Body of pancreas (tissue), 4 donors: ENCODE measurements at regions not wholly inside any gene's neighbourhood (a gene's known extent, or its start where the extent isn't known, plus 50 kb on each side); places are given as distances from the start of the nearest gene placed in this dataset.

Source experiments
- ATAC-seq: fragments of 150-250 bp; one replicate; pipeline ENCODE4 v1.9.1; 2016
- DNase-seq, 4 donors: peaks; one replicate each; pipeline ENCODE4 v3.0.0-alpha.2; 2019
- H3K27ac ChIP-seq, 4 donors: fragments of 200-600 bp; sonication (generic); 1 replicate in 3 of 4; 2 replicates in 1 of 4; pipeline versions ENCODE4 v1.5.1 to v1.6.1; 2016 to 2019; ENCODE audit warnings: mild to moderate bottlenecking in 1 of 4, mixed read lengths in 1 of 4, moderate library complexity in 1 of 4
- H3K27me3 ChIP-seq, 2 donors: fragments of 200-600 bp; sonication (generic); one replicate each; pipeline ENCODE4 v1.6.0; 2016; ENCODE audit warnings: mild to moderate bottlenecking in 1 of 2
- H3K36me3 ChIP-seq, 2 donors: fragments of 200-600 bp; sonication (generic); replicated peaks in 1 of 2; 2 replicates each; pipeline ENCODE4 v1.5.1; 2016; ENCODE audit warnings: low read depth in 2 of 2; ENCODE audit not compliant: insufficient read depth in 1 of 2
- H3K4me1 ChIP-seq: fragments of 200-600 bp; sonication (generic); one replicate; pipeline ENCODE4 v1.6.0; 2016
- H3K4me3 ChIP-seq, 2 donors: fragments of 200-600 bp; sonication (generic); 1 replicate in 1 of 2; 2 replicates in 1 of 2; pipeline ENCODE4 v1.5.1; 2016 to 2019
- H3K9me3 ChIP-seq, 3 donors: fragments of 200-600 bp; sonication (generic); 1 replicate in 2 of 3; 2 replicates in 1 of 3; pipeline ENCODE4 v1.5.1; 2016
- CTCF ChIP-seq, 7 experiments: fragments of 450-650 bp in 4 of 7; fragments of 200-600 bp in 3 of 7; sonication (generic) in 3 of 7; IDR thresholded peaks; one replicate each; pipeline ENCODE4 v1.5.1; 2016 to 2019; ENCODE audit warnings: antibody characterized with exemption in 7 of 7
- POLR2A ChIP-seq, 3 donors: fragments of 450-650 bp; IDR thresholded peaks; one replicate each; pipeline ENCODE4 v1.6.1; 2016; ENCODE audit warnings: antibody characterized with exemption in 3 of 3, mild to moderate bottlenecking in 2 of 3
- WGBS, 2 donors: methylation state at CpG; one replicate each; pipeline ENCODE4 v1.1.5; 2017; 5-methylcytosine and 5-hydroxymethylcytosine counted together
- intact Hi-C: fragments of 100-400 bp; cut with DNase I; formaldehyde crosslinking; loops from one replicate; pipeline ENCODE4 v1.15.1; 2023

GRCh38 chrX:17986977-17987376, 125.9 kb upstream of the RAI2 start:
- Histone ChIP-seq H3K36me3 (no peaks in the 10 kb centered on the region), H3K4me3 (no peak overlapping the region), H3K27me3 (no peaks in the 10 kb centered on the region), H3K4me1 (no peaks in the 10 kb centered on the region), H3K9me3 (no peaks in the 10 kb centered on the region), H3K27ac (no peak overlapping the region)
- intact Hi-C loops: no loop called here
- 66 to 83% methylated on average over 2 to 3 of the region's 3 CpGs for WGBS, 2 donors
- ATAC-seq (no peak), DNase-seq (no peak)
- TF ChIP-seq POLR2A (IDR thresholded peaks at IDR 0.05): no peak
- no peak for TF ChIP-seq CTCF (IDR thresholded peaks at IDR 0.05)

- no peak for ATAC-seq
- DNase-seq: no peak
- Histone ChIP-seq H3K36me3 (no peaks in the 10 kb centered on the region), H3K27ac (no peak overlapping the region), H3K4me1 (no peaks in the 10 kb centered on the region), H3K9me3 (no peaks in the 10 kb centered on the region), H3K27me3 (no peaks in the 10 kb centered on the region), H3K4me3 (no peak overlapping the region)
- intact Hi-C loops: no loop called here
- WGBS, 2 donors: 28 to 49% methylated on average over 5 of the region's 5 CpGs
- TF ChIP-seq POLR2A (IDR thresholded peaks at IDR 0.05): no peak
- no peak for TF ChIP-seq CTCF (IDR thresholded peaks at IDR 0.05)
Measured at GRCh38 chrX:17986440-17986839, 125.3 kb upstream of the RAI2 start.

GRCh38 chrX:17984415-17984814, 123.3 kb upstream of the RAI2 start:
- no peak for DNase-seq
- Histone ChIP-seq H3K9me3 (no peaks in the 10 kb centered on the region), H3K27ac (no peak overlapping the region), H3K4me3 (no peak overlapping the region), H3K36me3 (no peaks in the 10 kb centered on the region), H3K27me3 (no peaks in the 10 kb centered on the region), H3K4me1 (no peaks in the 10 kb centered on the region)
- TF ChIP-seq CTCF (IDR thresholded peaks at IDR 0.05) (no peak), POLR2A (IDR thresholded peaks at IDR 0.05) (no peak)
- WGBS, 2 donors: 62 to 76% methylated on average over 3 to 4 of the region's 5 CpGs
- intact Hi-C loops: no loop called here
- no peak for ATAC-seq

- intact Hi-C loops: no loop called here
- Histone ChIP-seq H3K27me3 (no peaks in the 10 kb centered on the region), H3K4me3 (no peak overlapping the region), H3K27ac (no peak overlapping the region), H3K4me1 (no peaks in the 10 kb centered on the region), H3K9me3 (no peaks in the 10 kb centered on the region), H3K36me3 (no peaks in the 10 kb centered on the region)
- DNase-seq: no peak
- WGBS, 2 donors: 43 to 53% methylated on average over 1 of the region's 1 CpG
- ATAC-seq: no peak
- TF ChIP-seq POLR2A (IDR thresholded peaks at IDR 0.05) (no peak), CTCF (IDR thresholded peaks at IDR 0.05) (no peak)
Measured at GRCh38 chrX:17983389-17983788, 122.3 kb upstream of the RAI2 start.

- ATAC-seq: no peak
- TF ChIP-seq CTCF (IDR thresholded peaks at IDR 0.05): no peak
- no peak for TF ChIP-seq POLR2A (IDR thresholded peaks at IDR 0.05)
- no peak overlapping the region for H3K27ac ChIP-seq
- intact Hi-C loops: no loop called here
- no peak for DNase-seq
- no peak overlapping the region for H3K4me3 ChIP-seq
- H3K36me3 ChIP-seq: no peaks in the 10 kb centered on the region
- H3K27me3 ChIP-seq: no peaks in the 10 kb centered on the region
- H3K4me1 ChIP-seq: no peaks in the 10 kb centered on the region
- 77% methylated on average over 3 of the region's 3 CpGs; no CpG with 5 or more reads in 1 of the 2 donors for WGBS, 2 donors
- no peaks in the 10 kb centered on the region for H3K9me3 ChIP-seq
Measured at GRCh38 chrX:17977696-17978095, 116.6 kb upstream of the RAI2 start.
